SK-N-SH (cell line): ENCODE measurements at regions not wholly inside any gene's neighbourhood (a gene's known extent, or its start where the extent isn't known, plus 50 kb on each side); places are given as distances from the start of the nearest gene placed in this dataset.

Experiments used
- CTCF ChIA-PET: fragments of 300-600, 350-600 bp; formaldehyde crosslinking; extraction: SDS; loops from one replicate; lab custom pipeline; 2021; lab: Yijun Ruan, JAX
- POLR2A ChIA-PET: fragments of 350-600 bp; sonication (Branson Sonifier 250); formaldehyde crosslinking; extraction: SDS; loops from one replicate; lab custom pipeline; 2020; ENCODE audit warnings: antibody characterized with exemption, inconsistent platforms; lab: Yijun Ruan, JAX
- DNase-seq: peaks from one replicate; pipeline ENCODE4 v3.0.0; 2012
- H2AFZ ChIP-seq: fragments of 200-600 bp; sonication (generic); 2 replicates; pipeline ENCODE4 v1.8.1; 2016; ENCODE audit warnings: antibody characterized with exemption, mild to moderate bottlenecking, low read depth
- H3F3A ChIP-seq: fragments of 200-600 bp; sonication (generic); replicated peaks from 2 replicates; pipeline ENCODE3; 2016; ENCODE audit warnings: antibody characterized with exemption, mild to moderate bottlenecking; ENCODE audit not compliant: insufficient read depth
- H3K27ac ChIP-seq, 2 experiments: fragments of 200-500 bp in 1 of 2; fragments of 200-600 bp in 1 of 2; sonication (Bioruptor generic) in 1 of 2; sonication (generic), shearing (Covaris generic) in 1 of 2; 2 replicates each; pipeline versions ENCODE4 v1.5.1 to v1.6.1; 2014 to 2016; ENCODE audit warnings: low read depth in 2 of 2, inconsistent platforms in 1 of 2, low read length in 1 of 2, mild to moderate bottlenecking in 1 of 2, mixed read lengths in 1 of 2
- H3K27me3 ChIP-seq: fragments of 200-600 bp; sonication (generic), shearing (Covaris generic); 2 replicates; pipeline ENCODE4 v1.6.1; 2016; ENCODE audit warnings: mixed run types; ENCODE audit not compliant: insufficient read depth
- H3K36me3 ChIP-seq, 2 experiments: fragments of 200-500 bp in 1 of 2; fragments of 200-600 bp in 1 of 2; sonication (Bioruptor generic) in 1 of 2; sonication (generic) in 1 of 2; replicated peaks in 1 of 2; 2 replicates each; pipeline versions ENCODE3 to v1.5.1; 2014 to 2016; ENCODE audit warnings: low read length in 1 of 2, mild to moderate bottlenecking in 1 of 2; ENCODE audit not compliant: insufficient read depth in 2 of 2, control insufficient read depth in 1 of 2
- H3K4me1 ChIP-seq, 2 experiments: fragments of 200-500 bp in 1 of 2; fragments of 200-600 bp in 1 of 2; sonication (Bioruptor generic) in 1 of 2; sonication (generic), shearing (Covaris generic) in 1 of 2; 2 replicates each; pipeline versions ENCODE4 v1.5.1 to v1.6.1; 2014 to 2016; ENCODE audit warnings: low read depth in 1 of 2, low read length in 1 of 2, mixed run types in 1 of 2; ENCODE audit not compliant: insufficient read depth in 2 of 2, control insufficient read depth in 1 of 2
- H3K4me2 ChIP-seq: fragments of 200-600 bp; sonication (generic), shearing (Covaris generic); 2 replicates; pipeline ENCODE4 v1.6.1; 2017; ENCODE audit warnings: mixed run types
- H3K4me3 ChIP-seq, 2 experiments: fragments of 200-500 bp in 1 of 2; fragments of 200-600 bp in 1 of 2; sonication (Bioruptor generic) in 1 of 2; sonication (generic), shearing (Covaris generic) in 1 of 2; 2 replicates each; pipeline versions ENCODE4 v1.5.1 to v1.8.1; 2014 to 2016; ENCODE audit warnings: low read depth in 2 of 2, inconsistent platforms in 1 of 2, low read length in 1 of 2, mild to moderate bottlenecking in 1 of 2, mixed read lengths in 1 of 2, moderate library complexity in 1 of 2
- H3K79me2 ChIP-seq: fragments of 200-600 bp; sonication (generic); 2 replicates; pipeline ENCODE4 v1.8.1; 2017; ENCODE audit warnings: mild to moderate bottlenecking; ENCODE audit not compliant: insufficient read depth
- H3K9ac ChIP-seq: fragments of 200-600 bp; sonication (generic); 2 replicates; pipeline ENCODE4 v1.6.1; 2017; ENCODE audit warnings: mixed run types
- H3K9me2 ChIP-seq: fragments of 200-600 bp; sonication (generic); 2 replicates; pipeline ENCODE4 v1.6.1; 2017; ENCODE audit warnings: mixed run types
- H3K9me3 ChIP-seq: fragments of 200-600 bp; sonication (generic); 2 replicates; pipeline ENCODE4 v1.6.1; 2017; ENCODE audit warnings: mixed run types, mild to moderate bottlenecking, moderate library complexity
- H4K20me1 ChIP-seq: fragments of 200-600 bp; sonication (generic); 2 replicates; pipeline ENCODE4 v1.6.1; 2017; ENCODE audit warnings: mild to moderate bottlenecking, mixed run types; ENCODE audit not compliant: insufficient read depth
- CHD2 ChIP-seq: fragments of 150-350 bp; IDR thresholded peaks from 2 replicates; pipeline ENCODE4 v1.6.1; 2018; ENCODE audit warnings: low read length; ENCODE audit not compliant: partially characterized antibody
- ELF1 ChIP-seq: IDR thresholded peaks from 2 replicates; pipeline ENCODE4 v1.4.0; 2012
- EP300 ChIP-seq, 2 experiments: IDR thresholded peaks; 2 replicates each; pipeline versions ENCODE4 v1.4.0 to v1.6.1; 2012; ENCODE audit warnings: borderline replicate concordance in 1 of 2, low read depth in 1 of 2, low read length in 1 of 2
- FOSL2 ChIP-seq: IDR thresholded peaks from 2 replicates; pipeline ENCODE4 v1.4.0; 2012; ENCODE audit warnings: low read depth, mild to moderate bottlenecking, moderate library complexity, borderline replicate concordance
- FOXJ3 ChIP-seq: sonication (generic); formaldehyde crosslinking; IDR thresholded peaks from 2 replicates; pipeline ENCODE4 v1.5.1; 2020; ENCODE audit warnings: mild to moderate bottlenecking, missing genetic modification reagents
- FOXM1 ChIP-seq: IDR thresholded peaks from 2 replicates; pipeline ENCODE4 v1.4.0; 2012; ENCODE audit warnings: low read depth, mild to moderate bottlenecking
- IRF3 ChIP-seq: fragments of 150-350 bp; IDR thresholded peaks from 2 replicates; pipeline ENCODE4 v1.6.1; 2016; ENCODE audit warnings: mild to moderate bottlenecking, low read depth, low read length
- MXI1 ChIP-seq: IDR thresholded peaks from 2 replicates; pipeline ENCODE4 v1.6.1; 2012; ENCODE audit warnings: mild to moderate bottlenecking, low read depth, low read length, improper control_type of control experiment
- POLR2AphosphoS5 ChIP-seq: IDR thresholded peaks from 2 replicates; pipeline ENCODE4 v1.6.1; 2012; ENCODE audit warnings: low read depth, low read length
- RCOR1 ChIP-seq: fragments of 150-350 bp; IDR thresholded peaks from 2 replicates; pipeline ENCODE4 v1.6.1; 2017; ENCODE audit warnings: antibody characterized with exemption, low read length
- RFX5 ChIP-seq: IDR thresholded peaks from 2 replicates; pipeline ENCODE4 v1.6.1; 2012; ENCODE audit warnings: mild to moderate bottlenecking, improper control_type of control experiment, low read length
- SMC3 ChIP-seq: IDR thresholded peaks from 2 replicates; pipeline ENCODE4 v1.6.1; 2012; ENCODE audit warnings: low read depth, low read length, improper control_type of control experiment
- TCF12 ChIP-seq: IDR thresholded peaks from 2 replicates; pipeline ENCODE4 v1.4.0; 2012
- WGBS: methylation state at CpG from one replicate; pipeline ENCODE4 v1.1.6; 2017; ENCODE audit warnings: low lambda C conversion rate; 5-methylcytosine and 5-hydroxymethylcytosine counted together
- TF ChIP-seq, protein P1 (sequence below): IDR thresholded peaks from 2 replicates; pipeline ENCODE4; 2012
- TF ChIP-seq, protein P2 (sequence below): IDR thresholded peaks from 2 replicates; pipeline ENCODE4 v1.4.0; 2012; ENCODE audit warnings: low read depth
- TF ChIP-seq, protein P3 (sequence below): IDR thresholded peaks from 2 replicates; pipeline ENCODE4 v1.6.1; 2012; ENCODE audit warnings: mild to moderate bottlenecking, low read depth, low read length, moderate library complexity
- TF ChIP-seq, protein P4 (sequence below): IDR thresholded peaks from 2 replicates; pipeline ENCODE4 v1.4.0; 2012; ENCODE audit warnings: low read depth, borderline replicate concordance
- TF ChIP-seq, protein P5 (sequence below): fragments of 200-600 bp; sonication (generic); IDR thresholded peaks from 2 replicates; pipeline ENCODE4 v1.6.1; 2017; ENCODE audit warnings: antibody characterized with exemption, mild to moderate bottlenecking, moderate library complexity

DNA sequence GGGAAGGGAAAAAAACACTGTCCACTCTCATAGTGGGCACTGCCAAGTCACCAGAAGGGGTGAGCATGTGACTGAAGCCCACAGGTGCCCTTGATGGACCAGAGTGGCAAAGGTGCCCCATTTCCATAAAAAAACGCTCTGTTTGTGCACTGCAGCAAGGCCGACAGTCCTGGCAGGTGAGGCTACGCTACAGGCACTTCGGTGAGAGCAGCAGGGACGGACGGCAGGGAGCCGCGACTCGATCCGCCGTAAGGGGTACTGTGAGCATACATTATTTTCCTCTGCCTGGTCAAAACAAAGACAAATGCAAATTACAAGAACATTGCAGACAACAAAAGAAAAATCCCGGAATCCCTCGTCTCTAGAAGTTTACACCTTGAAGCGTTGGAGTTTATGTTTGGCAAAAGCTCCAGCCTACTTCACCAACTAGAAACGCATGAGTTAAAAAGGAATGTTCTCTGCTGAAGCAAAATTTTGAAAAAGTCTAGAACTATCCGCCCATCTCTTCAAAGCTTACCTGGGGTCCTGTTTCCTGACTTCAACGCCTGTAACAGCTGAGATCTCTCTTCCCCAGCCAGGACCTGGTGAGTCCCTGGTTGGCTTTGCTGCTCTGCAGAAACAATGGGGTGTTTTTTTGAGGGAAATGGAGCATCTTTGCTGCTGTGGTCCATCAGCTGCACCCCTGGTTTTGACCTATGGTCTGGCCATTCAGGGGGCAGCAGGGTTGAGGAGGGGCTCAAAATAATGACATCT, 52.9 kb upstream of the RFLNA start:
- 72% methylated on average over 17 of the region's 17 CpGs for WGBS
- no peak overlapping the region for H3K4me2 ChIP-seq
- H3K9me2 ChIP-seq, result no peaks in the 10 kb centered on the region
- H3K27ac ChIP-seq, result no peak overlapping the region
- no peaks in the 10 kb centered on the region for H3K27me3 ChIP-seq
- H3K9ac ChIP-seq, result no peak overlapping the region
- DNase-seq, result no peak
- no peak overlapping the region for H2AFZ ChIP-seq
- H4K20me1 ChIP-seq, result no peaks in the 10 kb centered on the region
- no peaks in the 10 kb centered on the region for H3F3A ChIP-seq
- POLR2A ChIA-PET, result no interaction called here
- no peaks in the 10 kb centered on the region for H3K4me1 ChIP-seq
- H3K36me3 ChIP-seq, result no peaks in the 10 kb centered on the region
- H3K9me3 ChIP-seq, result no peaks in the 10 kb centered on the region
- H3K4me3 ChIP-seq, result no peak overlapping the region
- no peaks in the 10 kb centered on the region for H3K79me2 ChIP-seq
- CTCF ChIA-PET, result no interaction called here
- TF ChIP-seq FOXJ3 (no peak), RFX5 (no peak), FOSL2 (no peak), CHD2 (no peak), SMC3 (no peak), MXI1 (no peak), POLR2AphosphoS5 (no peak), RCOR1 (no peak), EP300 (IDR thresholded peaks at IDR 0.05; ENCODE audit: borderline replicate concordance in 1 of 2, low read depth in 1 of 2, low read length in 1 of 2) (no peak), ELF1 (no peak), IRF3 (no peak), FOXM1 (no peak), TCF12 (no peak)
- TF ChIP-seq, protein P1, sequence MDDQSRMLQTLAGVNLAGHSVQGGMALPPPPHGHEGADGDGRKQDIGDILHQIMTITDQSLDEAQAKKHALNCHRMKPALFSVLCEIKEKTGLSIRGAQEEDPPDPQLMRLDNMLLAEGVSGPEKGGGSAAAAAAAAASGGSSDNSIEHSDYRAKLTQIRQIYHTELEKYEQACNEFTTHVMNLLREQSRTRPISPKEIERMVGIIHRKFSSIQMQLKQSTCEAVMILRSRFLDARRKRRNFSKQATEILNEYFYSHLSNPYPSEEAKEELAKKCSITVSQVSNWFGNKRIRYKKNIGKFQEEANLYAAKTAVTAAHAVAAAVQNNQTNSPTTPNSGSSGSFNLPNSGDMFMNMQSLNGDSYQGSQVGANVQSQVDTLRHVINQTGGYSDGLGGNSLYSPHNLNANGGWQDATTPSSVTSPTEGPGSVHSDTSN, result no peak
- TF ChIP-seq, protein P2, sequence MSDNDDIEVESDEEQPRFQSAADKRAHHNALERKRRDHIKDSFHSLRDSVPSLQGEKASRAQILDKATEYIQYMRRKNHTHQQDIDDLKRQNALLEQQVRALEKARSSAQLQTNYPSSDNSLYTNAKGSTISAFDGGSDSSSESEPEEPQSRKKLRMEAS, result no peak
- TF ChIP-seq, protein P3, sequence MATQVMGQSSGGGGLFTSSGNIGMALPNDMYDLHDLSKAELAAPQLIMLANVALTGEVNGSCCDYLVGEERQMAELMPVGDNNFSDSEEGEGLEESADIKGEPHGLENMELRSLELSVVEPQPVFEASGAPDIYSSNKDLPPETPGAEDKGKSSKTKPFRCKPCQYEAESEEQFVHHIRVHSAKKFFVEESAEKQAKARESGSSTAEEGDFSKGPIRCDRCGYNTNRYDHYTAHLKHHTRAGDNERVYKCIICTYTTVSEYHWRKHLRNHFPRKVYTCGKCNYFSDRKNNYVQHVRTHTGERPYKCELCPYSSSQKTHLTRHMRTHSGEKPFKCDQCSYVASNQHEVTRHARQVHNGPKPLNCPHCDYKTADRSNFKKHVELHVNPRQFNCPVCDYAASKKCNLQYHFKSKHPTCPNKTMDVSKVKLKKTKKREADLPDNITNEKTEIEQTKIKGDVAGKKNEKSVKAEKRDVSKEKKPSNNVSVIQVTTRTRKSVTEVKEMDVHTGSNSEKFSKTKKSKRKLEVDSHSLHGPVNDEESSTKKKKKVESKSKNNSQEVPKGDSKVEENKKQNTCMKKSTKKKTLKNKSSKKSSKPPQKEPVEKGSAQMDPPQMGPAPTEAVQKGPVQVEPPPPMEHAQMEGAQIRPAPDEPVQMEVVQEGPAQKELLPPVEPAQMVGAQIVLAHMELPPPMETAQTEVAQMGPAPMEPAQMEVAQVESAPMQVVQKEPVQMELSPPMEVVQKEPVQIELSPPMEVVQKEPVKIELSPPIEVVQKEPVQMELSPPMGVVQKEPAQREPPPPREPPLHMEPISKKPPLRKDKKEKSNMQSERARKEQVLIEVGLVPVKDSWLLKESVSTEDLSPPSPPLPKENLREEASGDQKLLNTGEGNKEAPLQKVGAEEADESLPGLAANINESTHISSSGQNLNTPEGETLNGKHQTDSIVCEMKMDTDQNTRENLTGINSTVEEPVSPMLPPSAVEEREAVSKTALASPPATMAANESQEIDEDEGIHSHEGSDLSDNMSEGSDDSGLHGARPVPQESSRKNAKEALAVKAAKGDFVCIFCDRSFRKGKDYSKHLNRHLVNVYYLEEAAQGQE, result no peak
- TF ChIP-seq, protein P4, sequence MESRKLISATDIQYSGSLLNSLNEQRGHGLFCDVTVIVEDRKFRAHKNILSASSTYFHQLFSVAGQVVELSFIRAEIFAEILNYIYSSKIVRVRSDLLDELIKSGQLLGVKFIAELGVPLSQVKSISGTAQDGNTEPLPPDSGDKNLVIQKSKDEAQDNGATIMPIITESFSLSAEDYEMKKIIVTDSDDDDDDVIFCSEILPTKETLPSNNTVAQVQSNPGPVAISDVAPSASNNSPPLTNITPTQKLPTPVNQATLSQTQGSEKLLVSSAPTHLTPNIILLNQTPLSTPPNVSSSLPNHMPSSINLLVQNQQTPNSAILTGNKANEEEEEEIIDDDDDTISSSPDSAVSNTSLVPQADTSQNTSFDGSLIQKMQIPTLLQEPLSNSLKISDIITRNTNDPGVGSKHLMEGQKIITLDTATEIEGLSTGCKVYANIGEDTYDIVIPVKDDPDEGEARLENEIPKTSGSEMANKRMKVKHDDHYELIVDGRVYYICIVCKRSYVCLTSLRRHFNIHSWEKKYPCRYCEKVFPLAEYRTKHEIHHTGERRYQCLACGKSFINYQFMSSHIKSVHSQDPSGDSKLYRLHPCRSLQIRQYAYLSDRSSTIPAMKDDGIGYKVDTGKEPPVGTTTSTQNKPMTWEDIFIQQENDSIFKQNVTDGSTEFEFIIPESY, result no peak
- TF ChIP-seq, protein P5, sequence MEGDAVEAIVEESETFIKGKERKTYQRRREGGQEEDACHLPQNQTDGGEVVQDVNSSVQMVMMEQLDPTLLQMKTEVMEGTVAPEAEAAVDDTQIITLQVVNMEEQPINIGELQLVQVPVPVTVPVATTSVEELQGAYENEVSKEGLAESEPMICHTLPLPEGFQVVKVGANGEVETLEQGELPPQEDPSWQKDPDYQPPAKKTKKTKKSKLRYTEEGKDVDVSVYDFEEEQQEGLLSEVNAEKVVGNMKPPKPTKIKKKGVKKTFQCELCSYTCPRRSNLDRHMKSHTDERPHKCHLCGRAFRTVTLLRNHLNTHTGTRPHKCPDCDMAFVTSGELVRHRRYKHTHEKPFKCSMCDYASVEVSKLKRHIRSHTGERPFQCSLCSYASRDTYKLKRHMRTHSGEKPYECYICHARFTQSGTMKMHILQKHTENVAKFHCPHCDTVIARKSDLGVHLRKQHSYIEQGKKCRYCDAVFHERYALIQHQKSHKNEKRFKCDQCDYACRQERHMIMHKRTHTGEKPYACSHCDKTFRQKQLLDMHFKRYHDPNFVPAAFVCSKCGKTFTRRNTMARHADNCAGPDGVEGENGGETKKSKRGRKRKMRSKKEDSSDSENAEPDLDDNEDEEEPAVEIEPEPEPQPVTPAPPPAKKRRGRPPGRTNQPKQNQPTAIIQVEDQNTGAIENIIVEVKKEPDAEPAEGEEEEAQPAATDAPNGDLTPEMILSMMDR, result no peak
